ENCODE measurements at regions not wholly inside any gene's neighbourhood (a gene's known extent, or its start where the extent isn't known, plus 50 kb on each side); places are given as distances from the start of the nearest gene placed in this dataset.

- Histone ChIP-seq H3F3A (ENCODE audit: control insufficient read depth, insufficient read depth) (no peaks in the 10 kb centered on the region), H3K4me2 (ENCODE audit: low read length) (no peak overlapping the region), H4K20me1 (ENCODE audit: control insufficient read depth, insufficient read depth, low read depth, low read length) (no peaks in the 10 kb centered on the region), H3K36me3 (ENCODE audit: control insufficient read depth, low read length) (no peaks in the 10 kb centered on the region), H3K27ac (ENCODE audit: low read depth, low read length) (no peak overlapping the region), H3K27me3 (ENCODE audit: control insufficient read depth, low read length) (no peaks in the 10 kb centered on the region), H3K4me1 (ENCODE audit: control insufficient read depth, low read length) (no peaks in the 10 kb centered on the region), H3K79me2 (ENCODE audit: control insufficient read depth, low read length) (no peaks in the 10 kb centered on the region), H3K4me3 (ENCODE audit: low read length) (no peak overlapping the region), H3K9me2 (replicated peaks; ENCODE audit: control insufficient read depth, low read length) (no peaks in the 10 kb centered on the region), H3K9me3 (ENCODE audit: control insufficient read depth, insufficient read depth, low read length) (no peaks in the 10 kb centered on the region)
- TF ChIP-seq EZH2phosphoT487 (IDR thresholded peaks at IDR 0.05; ENCODE audit: borderline replicate concordance, low read length) (no peak), CTCF (IDR thresholded peaks at IDR 0.05; ENCODE audit: low read depth, low read length, poor library complexity, severe bottlenecking) (no peak)
Observed at GRCh38 chr3:95334461-95334860, 1271.6 kb downstream of the NSUN3 start.

GRCh38 chr3:95335517-95335916 lies 1272.7 kb downstream of the NSUN3 start:
- H3K9me3 ChIP-seq (ENCODE audit: control insufficient read depth, insufficient read depth, low read length) = no peaks in the 10 kb centered on the region
- no peak overlapping the region for H3K4me2 ChIP-seq (ENCODE audit: low read length)
- H3F3A ChIP-seq (ENCODE audit: control insufficient read depth, insufficient read depth) = no peaks in the 10 kb centered on the region
- H3K9me2 ChIP-seq (replicated peaks; ENCODE audit: control insufficient read depth, low read length) = no peaks in the 10 kb centered on the region
- no peaks in the 10 kb centered on the region for H3K27me3 ChIP-seq (ENCODE audit: control insufficient read depth, low read length)
- H4K20me1 ChIP-seq (ENCODE audit: control insufficient read depth, insufficient read depth, low read depth, low read length) = no peaks in the 10 kb centered on the region
- H3K4me3 ChIP-seq (ENCODE audit: low read length) = no peak overlapping the region
- H3K79me2 ChIP-seq (ENCODE audit: control insufficient read depth, low read length) = no peaks in the 10 kb centered on the region
- no peaks in the 10 kb centered on the region for H3K4me1 ChIP-seq (ENCODE audit: control insufficient read depth, low read length)
- TF ChIP-seq EZH2phosphoT487 (IDR thresholded peaks at IDR 0.05; ENCODE audit: borderline replicate concordance, low read length) = no peak
- no peak for TF ChIP-seq CTCF (IDR thresholded peaks at IDR 0.05; ENCODE audit: low read depth, low read length, poor library complexity, severe bottlenecking)
- H3K36me3 ChIP-seq (ENCODE audit: control insufficient read depth, low read length) = no peaks in the 10 kb centered on the region
- no peak overlapping the region for H3K27ac ChIP-seq (ENCODE audit: low read depth, low read length)

GRCh38 chr3:95338446-95338845 lies 1275.6 kb downstream of the NSUN3 start:
- TF ChIP-seq CTCF (IDR thresholded peaks at IDR 0.05; ENCODE audit: low read depth, low read length, poor library complexity, severe bottlenecking) (no peak), EZH2phosphoT487 (IDR thresholded peaks at IDR 0.05; ENCODE audit: borderline replicate concordance, low read length) (no peak)
- Histone ChIP-seq H3K27me3 (ENCODE audit: control insufficient read depth, low read length) (no peaks in the 10 kb centered on the region), H3K79me2 (ENCODE audit: control insufficient read depth, low read length) (no peaks in the 10 kb centered on the region), H3K36me3 (ENCODE audit: control insufficient read depth, low read length) (no peaks in the 10 kb centered on the region), H3F3A (ENCODE audit: control insufficient read depth, insufficient read depth) (no peaks in the 10 kb centered on the region), H3K9me3 (ENCODE audit: control insufficient read depth, insufficient read depth, low read length) (no peaks in the 10 kb centered on the region), H3K27ac (ENCODE audit: low read depth, low read length) (no peak overlapping the region), H3K4me2 (ENCODE audit: low read length) (no peak overlapping the region), H3K9me2 (replicated peaks; ENCODE audit: control insufficient read depth, low read length) (no peaks in the 10 kb centered on the region), H4K20me1 (ENCODE audit: control insufficient read depth, insufficient read depth, low read depth, low read length) (no peaks in the 10 kb centered on the region), H3K4me1 (ENCODE audit: control insufficient read depth, low read length) (no peaks in the 10 kb centered on the region), H3K4me3 (ENCODE audit: low read length) (no peak overlapping the region)

- H3K9me3 ChIP-seq (ENCODE audit: control insufficient read depth, insufficient read depth, low read length) = no peaks in the 10 kb centered on the region
- H3F3A ChIP-seq (ENCODE audit: control insufficient read depth, insufficient read depth) = no peaks in the 10 kb centered on the region
- H3K4me1 ChIP-seq (ENCODE audit: control insufficient read depth, low read length) = no peaks in the 10 kb centered on the region
- no peaks in the 10 kb centered on the region for H3K79me2 ChIP-seq (ENCODE audit: control insufficient read depth, low read length)
- H4K20me1 ChIP-seq (ENCODE audit: control insufficient read depth, insufficient read depth, low read depth, low read length) = no peaks in the 10 kb centered on the region
- H3K27me3 ChIP-seq (ENCODE audit: control insufficient read depth, low read length) = no peaks in the 10 kb centered on the region
- no peak for TF ChIP-seq CTCF (IDR thresholded peaks at IDR 0.05; ENCODE audit: low read depth, low read length, poor library complexity, severe bottlenecking)
- no peak for TF ChIP-seq EZH2phosphoT487 (IDR thresholded peaks at IDR 0.05; ENCODE audit: borderline replicate concordance, low read length)
- H3K36me3 ChIP-seq (ENCODE audit: control insufficient read depth, low read length) = no peaks in the 10 kb centered on the region
- H3K4me3 ChIP-seq (ENCODE audit: low read length) = no peak overlapping the region
- no peak overlapping the region for H3K4me2 ChIP-seq (ENCODE audit: low read length)
- no peaks in the 10 kb centered on the region for H3K9me2 ChIP-seq (replicated peaks; ENCODE audit: control insufficient read depth, low read length)
- no peak overlapping the region for H3K27ac ChIP-seq (ENCODE audit: low read depth, low read length)
Observed at GRCh38 chr3:95341314-95341713, 1278.5 kb downstream of the NSUN3 start.

All from DOHH2 (cell line).